B cell (primary cell): ENCODE measurements at regions not wholly inside any gene's neighbourhood (a gene's known extent, or its start where the extent isn't known, plus 50 kb on each side); places are given as distances from the start of the nearest gene placed in this dataset.

ENCODE experiments used
- ATAC-seq: fragments of 200-7000 bp; cut with Tn5 transposase; one replicate; pipeline ENCODE4 v1.10.0; 2021; ENCODE audit warnings: low read depth, mild to moderate bottlenecking, moderate number of reproducible peaks, moderate library complexity
- CTCF ChIA-PET: fragments of 350-600 bp; sonication (Branson Sonifier 250); formaldehyde crosslinking; loops from one replicate; lab custom pipeline; 2021; ENCODE audit warnings: antibody characterized with exemption, inconsistent platforms; lab: Charles Lee
- POLR2A ChIA-PET: fragments of 350-600 bp; sonication (Branson Sonifier 250); formaldehyde crosslinking; loops from one replicate; lab custom pipeline; 2021; ENCODE audit warnings: antibody characterized with exemption; lab: Charles Lee
- DNase-seq: peaks from one replicate; pipeline ENCODE4 v3.0.0; 2013
- H2AFZ ChIP-seq: 2 replicates; pipeline ENCODE4 v1.6.1; 2012; ENCODE audit warnings: mild to moderate bottlenecking, low read depth, low read length; ENCODE audit not compliant: insufficient read depth, poor library complexity, severe bottlenecking
- H3K27ac ChIP-seq, 2 donors: 1 replicate in 1 of 2; 2 replicates in 1 of 2; pipeline ENCODE4 v1.5.1; 2012 to 2013; ENCODE audit warnings: low read length in 2 of 2, mild to moderate bottlenecking in 2 of 2, moderate library complexity in 1 of 2
- H3K27me3 ChIP-seq, 4 experiments: fragments of 200-600 bp in 1 of 4; sonication (generic) in 1 of 4; replicated peaks in 1 of 4; 1 replicate in 2 of 4; 2 replicates in 2 of 4; pipeline versions ENCODE4 v1.6.1 to v1.7.0; 2013 to 2016; ENCODE audit warnings: low read length in 3 of 4, mild to moderate bottlenecking in 2 of 4, mixed read lengths in 1 of 4, moderate library complexity in 1 of 4; ENCODE audit not compliant: insufficient read depth in 4 of 4, control insufficient read depth in 3 of 4; ENCODE audit errors: control extremely low read depth in 1 of 4
- H3K36me3 ChIP-seq, 2 experiments: replicated peaks in 1 of 2; 1 replicate in 1 of 2; 2 replicates in 1 of 2; pipeline versions ENCODE4 v1.6.1 to v1.7.1; 2013; ENCODE audit warnings: low read length in 1 of 2; ENCODE audit not compliant: insufficient read depth in 2 of 2, control insufficient read depth in 1 of 2; ENCODE audit errors: control extremely low read depth in 1 of 2, extremely low read depth in 1 of 2
- H3K4me1 ChIP-seq, 2 donors: fragments of 200-600 bp in 1 of 2; sonication (generic) in 1 of 2; 1 replicate in 1 of 2; 2 replicates in 1 of 2; pipeline versions ENCODE4 v1.5.1 to v1.6.1; 2013 to 2017; ENCODE audit warnings: low read length in 2 of 2; ENCODE audit not compliant: control insufficient read depth in 2 of 2, insufficient read depth in 2 of 2
- H3K4me2 ChIP-seq: replicated peaks from 2 replicates; pipeline ENCODE3; 2012; ENCODE audit warnings: mild to moderate bottlenecking, low read depth, low read length; ENCODE audit not compliant: poor library complexity, severe bottlenecking
- H3K4me3 ChIP-seq, 5 experiments: fragments of 200-600 bp in 1 of 5; sonication (generic) in 1 of 5; 1 replicate in 3 of 5; 2 replicates in 2 of 5; pipeline versions ENCODE4 v1.5.1 to v1.7.0; 2011 to 2016; ENCODE audit warnings: low read length in 4 of 5, mild to moderate bottlenecking in 4 of 5, low read depth in 2 of 5, control low read depth in 1 of 5, moderate library complexity in 1 of 5; ENCODE audit not compliant: insufficient read depth in 1 of 5; ENCODE audit errors: control extremely low read depth in 1 of 5, extremely low read depth in 1 of 5
- H3K79me2 ChIP-seq: fragments of 200-600 bp; sonication (generic); one replicate; pipeline ENCODE4 v1.6.0; 2016; ENCODE audit warnings: low read length; ENCODE audit not compliant: control insufficient read depth, insufficient read depth
- H3K9ac ChIP-seq: fragments of 200-600 bp; sonication (generic); 2 replicates; pipeline ENCODE4 v1.6.1; 2017; ENCODE audit warnings: mild to moderate bottlenecking, low read length, moderate library complexity
- H3K9me3 ChIP-seq, 3 donors: one replicate each; pipeline versions ENCODE4 v1.6.1 to v1.7.1; 2013; ENCODE audit warnings: low read length in 2 of 3; ENCODE audit not compliant: control insufficient read depth in 2 of 3, insufficient read depth in 1 of 3; ENCODE audit errors: control extremely low read depth in 1 of 3
- H4K20me1 ChIP-seq: 2 replicates; pipeline ENCODE4 v1.6.0; 2012; ENCODE audit warnings: mild to moderate bottlenecking, low read length; ENCODE audit not compliant: insufficient read depth, control insufficient read depth, poor library complexity, severe bottlenecking
- H3K27ac Mint-ChIP-seq: one replicate; pipeline ENCODE4 v1.8.0; 2021; ENCODE audit warnings: mixed read lengths
- H3K27me3 Mint-ChIP-seq: one replicate; pipeline ENCODE4 v1.8.0; 2021; ENCODE audit warnings: mixed read lengths
- H3K4me1 Mint-ChIP-seq: one replicate; pipeline ENCODE4 v1.8.0; 2021; ENCODE audit warnings: mixed read lengths
- H3K4me3 Mint-ChIP-seq: one replicate; pipeline ENCODE4 v1.8.0; 2021; ENCODE audit warnings: mixed read lengths
- H3K9me3 Mint-ChIP-seq: one replicate; pipeline ENCODE4 v1.8.0; 2022; ENCODE audit warnings: mixed read lengths; ENCODE audit not compliant: insufficient read depth
- EZH2 ChIP-seq: IDR thresholded peaks from 2 replicates; pipeline ENCODE4 v1.6.1; 2012; ENCODE audit warnings: borderline replicate concordance, low read depth, mild to moderate bottlenecking, moderate library complexity, low read length; ENCODE audit not compliant: insufficient read depth, poor library complexity, severe bottlenecking
- WGBS: methylation state at CpG from one replicate; pipeline ENCODE4 v1.1.5; 2013; ENCODE audit warnings: missing lambda C conversion rate; ENCODE audit not compliant: insufficient coverage; 5-methylcytosine and 5-hydroxymethylcytosine counted together
- intact Hi-C: fragments of 100-400 bp; cut with micrococcal nuclease; formaldehyde crosslinking; loops from one replicate; pipeline ENCODE4 v1.10.0; 2022
- TF ChIP-seq, protein P1 (sequence below): fragments of 200-600 bp; IDR thresholded peaks from one replicate; pipeline ENCODE4 v1.8.0; 2022; ENCODE audit warnings: antibody characterized with exemption, mild to moderate bottlenecking

DNA sequence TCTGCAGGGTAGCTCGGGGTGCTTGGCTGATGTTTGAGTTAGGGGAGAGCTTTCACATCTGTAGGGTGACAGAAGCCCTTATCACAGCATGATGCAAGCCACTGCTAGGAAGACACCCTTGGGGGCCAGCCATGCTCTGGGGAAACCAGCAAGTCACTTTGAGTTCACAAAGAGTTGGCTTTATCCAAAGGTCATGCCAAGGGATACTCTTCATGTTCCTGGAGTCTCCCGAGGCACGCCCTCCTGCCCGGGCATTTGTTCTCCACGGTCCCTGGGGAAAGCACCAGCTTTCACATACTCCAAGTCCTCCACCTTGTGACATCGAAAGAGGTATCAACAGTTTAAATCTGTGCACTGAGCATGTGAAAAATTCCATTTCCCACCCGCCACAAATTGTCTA is 227.7 kb downstream of the VAPA start:
- WGBS, result 98% methylated on average over 5 of the region's 7 CpGs
- H3K9ac ChIP-seq, result no peak overlapping the region
- H3K4me1 ChIP-seq, result no peaks in the 10 kb centered on the region
- no peak for TF ChIP-seq EZH2
- TF ChIP-seq, protein P1, sequence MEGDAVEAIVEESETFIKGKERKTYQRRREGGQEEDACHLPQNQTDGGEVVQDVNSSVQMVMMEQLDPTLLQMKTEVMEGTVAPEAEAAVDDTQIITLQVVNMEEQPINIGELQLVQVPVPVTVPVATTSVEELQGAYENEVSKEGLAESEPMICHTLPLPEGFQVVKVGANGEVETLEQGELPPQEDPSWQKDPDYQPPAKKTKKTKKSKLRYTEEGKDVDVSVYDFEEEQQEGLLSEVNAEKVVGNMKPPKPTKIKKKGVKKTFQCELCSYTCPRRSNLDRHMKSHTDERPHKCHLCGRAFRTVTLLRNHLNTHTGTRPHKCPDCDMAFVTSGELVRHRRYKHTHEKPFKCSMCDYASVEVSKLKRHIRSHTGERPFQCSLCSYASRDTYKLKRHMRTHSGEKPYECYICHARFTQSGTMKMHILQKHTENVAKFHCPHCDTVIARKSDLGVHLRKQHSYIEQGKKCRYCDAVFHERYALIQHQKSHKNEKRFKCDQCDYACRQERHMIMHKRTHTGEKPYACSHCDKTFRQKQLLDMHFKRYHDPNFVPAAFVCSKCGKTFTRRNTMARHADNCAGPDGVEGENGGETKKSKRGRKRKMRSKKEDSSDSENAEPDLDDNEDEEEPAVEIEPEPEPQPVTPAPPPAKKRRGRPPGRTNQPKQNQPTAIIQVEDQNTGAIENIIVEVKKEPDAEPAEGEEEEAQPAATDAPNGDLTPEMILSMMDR, result no peak
- intact Hi-C loops, result no loop called here
- no peaks in the 10 kb centered on the region for H3K27me3 ChIP-seq
- H3K4me2 ChIP-seq, result no peak overlapping the region
- Mint-ChIP-seq H3K4me1 (no peaks in the 10 kb centered on the region), H3K9me3 (no peaks in the 10 kb centered on the region), H3K27me3 (peaks cover 5% of the 10 kb centered on the region), H3K27ac (no peak overlapping the region), H3K4me3 (no peak overlapping the region)
- CTCF ChIA-PET, result no interaction called here
- ATAC-seq (no peak), DNase-seq (no peak)
- H4K20me1 ChIP-seq, result no peaks in the 10 kb centered on the region
- H2AFZ ChIP-seq, result no peak overlapping the region
- no peaks in the 10 kb centered on the region for H3K79me2 ChIP-seq
- H3K4me3 ChIP-seq, result no peak overlapping the region
- H3K27ac ChIP-seq, result no peak overlapping the region
- no peaks in the 10 kb centered on the region for H3K36me3 ChIP-seq
- H3K9me3 ChIP-seq, result no peaks in the 10 kb centered on the region
- POLR2A ChIA-PET, result no interaction called here

DNA sequence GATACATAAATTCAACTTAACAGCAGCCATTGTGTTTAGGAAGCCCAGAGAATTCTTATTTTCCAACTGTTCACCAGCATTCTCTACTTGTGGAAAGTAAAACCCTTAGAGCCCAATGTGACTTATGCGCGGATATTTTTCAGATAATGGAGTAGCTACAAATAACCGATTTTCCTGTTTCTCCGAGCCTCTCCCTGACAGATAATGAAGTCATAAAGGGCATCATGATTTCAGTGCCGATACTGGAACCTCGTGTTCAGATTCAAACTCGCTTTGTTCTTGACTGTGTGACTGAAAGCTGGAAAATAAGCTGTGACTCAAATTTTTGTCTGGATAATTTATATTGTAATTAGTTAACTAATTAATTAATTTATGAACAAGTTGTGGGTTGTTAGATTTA is 228.2 kb downstream of the VAPA start:
- Mint-ChIP-seq H3K9me3 (no peaks in the 10 kb centered on the region), H3K4me3 (no peak overlapping the region), H3K27ac (no peak overlapping the region), H3K4me1 (no peaks in the 10 kb centered on the region), H3K27me3 (peaks cover 5% of the 10 kb centered on the region)
- Histone ChIP-seq H3K27me3 (no peaks in the 10 kb centered on the region), H3K4me3 (no peak overlapping the region), H3K36me3 (no peaks in the 10 kb centered on the region), H3K27ac (no peak overlapping the region), H3K79me2 (no peaks in the 10 kb centered on the region), H2AFZ (no peak overlapping the region), H3K9ac (no peak overlapping the region), H3K4me1 (no peaks in the 10 kb centered on the region), H3K9me3 (no peaks in the 10 kb centered on the region), H3K4me2 (no peak overlapping the region), H4K20me1 (no peaks in the 10 kb centered on the region)
- WGBS, result 98% methylated on average over 5 of the region's 7 CpGs
- CTCF ChIA-PET, result no interaction called here
- no peak for ATAC-seq
- POLR2A ChIA-PET, result no interaction called here
- no peak for TF ChIP-seq EZH2
- intact Hi-C loops, result no loop called here
- DNase-seq, result no peak
